B cell (primary cell): ENCODE measurements at regions not wholly inside any gene's neighbourhood (a gene's known extent, or its start where the extent isn't known, plus 50 kb on each side); places are given as distances from the start of the nearest gene placed in this dataset.

ENCODE experiments used
- ATAC-seq: fragments of 200-7000 bp; cut with Tn5 transposase; one replicate; pipeline ENCODE4 v1.10.0; 2021; ENCODE audit warnings: low read depth, mild to moderate bottlenecking, moderate number of reproducible peaks, moderate library complexity
- CTCF ChIA-PET: fragments of 350-600 bp; sonication (Branson Sonifier 250); formaldehyde crosslinking; loops from one replicate; lab custom pipeline; 2021; ENCODE audit warnings: antibody characterized with exemption, inconsistent platforms; lab: Charles Lee
- POLR2A ChIA-PET: fragments of 350-600 bp; sonication (Branson Sonifier 250); formaldehyde crosslinking; loops from one replicate; lab custom pipeline; 2021; ENCODE audit warnings: antibody characterized with exemption; lab: Charles Lee
- DNase-seq: peaks from one replicate; pipeline ENCODE4 v3.0.0; 2013
- H2AFZ ChIP-seq: 2 replicates; pipeline ENCODE4 v1.6.1; 2012; ENCODE audit warnings: mild to moderate bottlenecking, low read depth, low read length; ENCODE audit not compliant: insufficient read depth, poor library complexity, severe bottlenecking
- H3K27ac ChIP-seq, 2 donors: 1 replicate in 1 of 2; 2 replicates in 1 of 2; pipeline ENCODE4 v1.5.1; 2012 to 2013; ENCODE audit warnings: low read length in 2 of 2, mild to moderate bottlenecking in 2 of 2, moderate library complexity in 1 of 2
- H3K27me3 ChIP-seq, 4 experiments: fragments of 200-600 bp in 1 of 4; sonication (generic) in 1 of 4; replicated peaks in 1 of 4; 1 replicate in 2 of 4; 2 replicates in 2 of 4; pipeline versions ENCODE4 v1.6.1 to v1.7.0; 2013 to 2016; ENCODE audit warnings: low read length in 3 of 4, mild to moderate bottlenecking in 2 of 4, mixed read lengths in 1 of 4, moderate library complexity in 1 of 4; ENCODE audit not compliant: insufficient read depth in 4 of 4, control insufficient read depth in 3 of 4; ENCODE audit errors: control extremely low read depth in 1 of 4
- H3K36me3 ChIP-seq, 2 experiments: replicated peaks in 1 of 2; 1 replicate in 1 of 2; 2 replicates in 1 of 2; pipeline versions ENCODE4 v1.6.1 to v1.7.1; 2013; ENCODE audit warnings: low read length in 1 of 2; ENCODE audit not compliant: insufficient read depth in 2 of 2, control insufficient read depth in 1 of 2; ENCODE audit errors: control extremely low read depth in 1 of 2, extremely low read depth in 1 of 2
- H3K4me1 ChIP-seq, 2 donors: fragments of 200-600 bp in 1 of 2; sonication (generic) in 1 of 2; 1 replicate in 1 of 2; 2 replicates in 1 of 2; pipeline versions ENCODE4 v1.5.1 to v1.6.1; 2013 to 2017; ENCODE audit warnings: low read length in 2 of 2; ENCODE audit not compliant: control insufficient read depth in 2 of 2, insufficient read depth in 2 of 2
- H3K4me2 ChIP-seq: replicated peaks from 2 replicates; pipeline ENCODE3; 2012; ENCODE audit warnings: mild to moderate bottlenecking, low read depth, low read length; ENCODE audit not compliant: poor library complexity, severe bottlenecking
- H3K4me3 ChIP-seq, 5 experiments: fragments of 200-600 bp in 1 of 5; sonication (generic) in 1 of 5; 1 replicate in 3 of 5; 2 replicates in 2 of 5; pipeline versions ENCODE4 v1.5.1 to v1.7.0; 2011 to 2016; ENCODE audit warnings: low read length in 4 of 5, mild to moderate bottlenecking in 4 of 5, low read depth in 2 of 5, control low read depth in 1 of 5, moderate library complexity in 1 of 5; ENCODE audit not compliant: insufficient read depth in 1 of 5; ENCODE audit errors: control extremely low read depth in 1 of 5, extremely low read depth in 1 of 5
- H3K79me2 ChIP-seq: fragments of 200-600 bp; sonication (generic); one replicate; pipeline ENCODE4 v1.6.0; 2016; ENCODE audit warnings: low read length; ENCODE audit not compliant: control insufficient read depth, insufficient read depth
- H3K9ac ChIP-seq: fragments of 200-600 bp; sonication (generic); 2 replicates; pipeline ENCODE4 v1.6.1; 2017; ENCODE audit warnings: mild to moderate bottlenecking, low read length, moderate library complexity
- H3K9me3 ChIP-seq, 3 donors: one replicate each; pipeline versions ENCODE4 v1.6.1 to v1.7.1; 2013; ENCODE audit warnings: low read length in 2 of 3; ENCODE audit not compliant: control insufficient read depth in 2 of 3, insufficient read depth in 1 of 3; ENCODE audit errors: control extremely low read depth in 1 of 3
- H4K20me1 ChIP-seq: 2 replicates; pipeline ENCODE4 v1.6.0; 2012; ENCODE audit warnings: mild to moderate bottlenecking, low read length; ENCODE audit not compliant: insufficient read depth, control insufficient read depth, poor library complexity, severe bottlenecking
- H3K27ac Mint-ChIP-seq: one replicate; pipeline ENCODE4 v1.8.0; 2021; ENCODE audit warnings: mixed read lengths
- H3K27me3 Mint-ChIP-seq: one replicate; pipeline ENCODE4 v1.8.0; 2021; ENCODE audit warnings: mixed read lengths
- H3K4me1 Mint-ChIP-seq: one replicate; pipeline ENCODE4 v1.8.0; 2021; ENCODE audit warnings: mixed read lengths
- H3K4me3 Mint-ChIP-seq: one replicate; pipeline ENCODE4 v1.8.0; 2021; ENCODE audit warnings: mixed read lengths
- H3K9me3 Mint-ChIP-seq: one replicate; pipeline ENCODE4 v1.8.0; 2022; ENCODE audit warnings: mixed read lengths; ENCODE audit not compliant: insufficient read depth
- EZH2 ChIP-seq: IDR thresholded peaks from 2 replicates; pipeline ENCODE4 v1.6.1; 2012; ENCODE audit warnings: borderline replicate concordance, low read depth, mild to moderate bottlenecking, moderate library complexity, low read length; ENCODE audit not compliant: insufficient read depth, poor library complexity, severe bottlenecking
- WGBS: methylation state at CpG from one replicate; pipeline ENCODE4 v1.1.5; 2013; ENCODE audit warnings: missing lambda C conversion rate; ENCODE audit not compliant: insufficient coverage; 5-methylcytosine and 5-hydroxymethylcytosine counted together
- intact Hi-C: fragments of 100-400 bp; cut with micrococcal nuclease; formaldehyde crosslinking; loops from one replicate; pipeline ENCODE4 v1.10.0; 2022
- TF ChIP-seq, protein P1 (sequence below): fragments of 200-600 bp; IDR thresholded peaks from one replicate; pipeline ENCODE4 v1.8.0; 2022; ENCODE audit warnings: antibody characterized with exemption, mild to moderate bottlenecking

DNA sequence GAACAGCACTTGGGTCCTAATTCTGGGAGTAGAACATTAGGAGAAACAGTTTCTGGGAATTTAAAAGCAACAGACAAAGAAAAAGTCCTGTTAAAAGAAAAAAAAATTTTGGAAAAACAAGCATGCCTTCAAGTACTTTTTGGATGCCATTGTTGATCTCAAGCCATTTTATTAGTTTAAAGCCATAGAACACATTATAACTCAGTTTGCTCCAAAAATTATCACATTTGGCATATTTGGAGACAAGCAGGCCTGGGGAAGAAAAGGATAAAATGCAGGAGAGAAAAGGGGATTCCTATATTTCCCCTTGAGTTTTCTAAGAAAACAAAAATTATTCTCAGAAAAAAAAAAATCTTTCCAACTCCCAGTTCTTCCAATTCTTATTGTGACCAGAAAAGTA, 146.8 kb downstream of the TENT5C start:
- intact Hi-C loops = loop anchor here (10.0 kb wide), 1 partner anchor 388 kb away; the partner anchor contains the start of gene MAN1A2
- Mint-ChIP-seq H3K27ac (no peak overlapping the region), H3K9me3 (peaks cover 3% of the 10 kb centered on the region), H3K4me3 (no peak overlapping the region), H3K27me3 (peaks cover 50% of the 10 kb centered on the region), H3K4me1 (peaks cover 5% of the 10 kb centered on the region)
- peaks cover 5 to 6% of the 10 kb centered on the region in 2 donors for H3K4me1 ChIP-seq
- DNase-seq (no peak), ATAC-seq (no peak)
- no peak overlapping the region for H3K27ac ChIP-seq
- H3K79me2 ChIP-seq = no peaks in the 10 kb centered on the region
- H2AFZ ChIP-seq = no peak overlapping the region
- H3K4me3 ChIP-seq = no peak overlapping the region
- H4K20me1 ChIP-seq = no peaks in the 10 kb centered on the region
- TF ChIP-seq, protein P1, sequence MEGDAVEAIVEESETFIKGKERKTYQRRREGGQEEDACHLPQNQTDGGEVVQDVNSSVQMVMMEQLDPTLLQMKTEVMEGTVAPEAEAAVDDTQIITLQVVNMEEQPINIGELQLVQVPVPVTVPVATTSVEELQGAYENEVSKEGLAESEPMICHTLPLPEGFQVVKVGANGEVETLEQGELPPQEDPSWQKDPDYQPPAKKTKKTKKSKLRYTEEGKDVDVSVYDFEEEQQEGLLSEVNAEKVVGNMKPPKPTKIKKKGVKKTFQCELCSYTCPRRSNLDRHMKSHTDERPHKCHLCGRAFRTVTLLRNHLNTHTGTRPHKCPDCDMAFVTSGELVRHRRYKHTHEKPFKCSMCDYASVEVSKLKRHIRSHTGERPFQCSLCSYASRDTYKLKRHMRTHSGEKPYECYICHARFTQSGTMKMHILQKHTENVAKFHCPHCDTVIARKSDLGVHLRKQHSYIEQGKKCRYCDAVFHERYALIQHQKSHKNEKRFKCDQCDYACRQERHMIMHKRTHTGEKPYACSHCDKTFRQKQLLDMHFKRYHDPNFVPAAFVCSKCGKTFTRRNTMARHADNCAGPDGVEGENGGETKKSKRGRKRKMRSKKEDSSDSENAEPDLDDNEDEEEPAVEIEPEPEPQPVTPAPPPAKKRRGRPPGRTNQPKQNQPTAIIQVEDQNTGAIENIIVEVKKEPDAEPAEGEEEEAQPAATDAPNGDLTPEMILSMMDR = no peak
- TF ChIP-seq EZH2 = no peak
- no peak overlapping the region for H3K4me2 ChIP-seq
- H3K27me3 ChIP-seq = peaks cover 0 to 15% (median 8%) of the 10 kb centered on the region in 4 experiments
- no peaks in the 10 kb centered on the region for H3K36me3 ChIP-seq
- CTCF ChIA-PET = interaction anchor here (1.0 to 12.0 kb wide), 17 partner anchors 9 to 242 kb away, joined by 3 to 511 read pairs (median 8); no protein-coding TSS in a partner anchor
- POLR2A ChIA-PET = no interaction called here
- H3K9me3 ChIP-seq = peaks cover 0 to 3% (median under 1%) of the 10 kb centered on the region in 3 donors
- H3K9ac ChIP-seq = no peak overlapping the region

DNA sequence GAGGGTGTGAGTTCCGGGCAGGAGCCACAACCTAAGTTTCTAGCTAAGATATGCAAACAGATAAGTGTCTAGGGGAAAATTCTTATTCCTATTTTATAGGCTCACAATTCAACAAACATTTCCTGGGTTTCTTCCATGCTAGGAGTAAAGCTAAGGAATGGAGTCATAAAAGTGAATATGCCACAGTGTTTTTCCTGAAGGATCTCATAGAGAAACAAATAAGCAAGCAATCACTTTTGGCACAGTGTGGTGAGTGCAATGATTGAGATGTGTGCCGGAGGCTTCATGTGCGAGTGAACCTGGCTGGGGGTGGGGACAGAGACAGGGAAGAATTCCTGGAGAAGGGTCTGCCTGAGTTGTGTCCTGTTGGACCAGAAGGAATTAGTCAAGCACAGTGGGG, 147.4 kb downstream of the TENT5C start:
- Histone ChIP-seq H4K20me1 (no peaks in the 10 kb centered on the region), H3K9ac (no peak overlapping the region), H2AFZ (no peak overlapping the region), H3K4me1 (peaks cover 5 to 6% of the 10 kb centered on the region in 2 donors), H3K4me3 (no peak overlapping the region), H3K36me3 (no peaks in the 10 kb centered on the region), H3K79me2 (no peaks in the 10 kb centered on the region), H3K27me3 (peaks cover 0 to 15% (median 10%) of the 10 kb centered on the region in 4 experiments), H3K9me3 (peaks cover 0 to 3% (median 0%) of the 10 kb centered on the region in 3 donors), H3K4me2 (no peak overlapping the region), H3K27ac (no peak overlapping the region)
- TF ChIP-seq EZH2 = no peak
- TF ChIP-seq, protein P1 = no peak
- ChIA-PET POLR2A (no interaction called here), CTCF (interaction anchor here (0.7 to 12.0 kb wide), 44 partner anchors 7 to 685 kb away, joined by 3 to 511 read pairs (median 6); partner anchors contain the start of gene TENT5C)
- Mint-ChIP-seq H3K27me3 (peaks cover 48% of the 10 kb centered on the region), H3K4me3 (no peak overlapping the region), H3K27ac (no peak overlapping the region), H3K4me1 (peaks cover 6% of the 10 kb centered on the region), H3K9me3 (peaks cover 3% of the 10 kb centered on the region)
- ATAC-seq (no peak), DNase-seq (no peak)
- intact Hi-C loops = loop anchor here (10.0 kb wide), 1 partner anchor 388 kb away; the partner anchor contains the start of gene MAN1A2
- WGBS = 95% methylated on average over 1 of the region's 3 CpGs
